Endothelial cell (in vitro differentiated cells): ENCODE measurements at regions not wholly inside any gene's neighbourhood (a gene's known extent, or its start where the extent isn't known, plus 50 kb on each side); places are given as distances from the start of the nearest gene placed in this dataset.

Experiments used
- DNase-seq: peaks from one replicate; pipeline ENCODE4 v3.0.0; 2021; ENCODE audit warnings: low spot score
- H3K27ac Mint-ChIP-seq: one replicate; pipeline ENCODE4 v1.8.0; 2021; ENCODE audit warnings: mixed read lengths, inconsistent platforms; ENCODE audit not compliant: unreplicated experiment
- H3K27me3 Mint-ChIP-seq: one replicate; pipeline ENCODE4 v1.8.0; 2021; ENCODE audit warnings: mild to moderate bottlenecking, moderate library complexity, mixed read lengths, inconsistent platforms; ENCODE audit not compliant: unreplicated experiment
- H3K36me3 Mint-ChIP-seq: one replicate; pipeline ENCODE4 v1.8.0; 2021; ENCODE audit warnings: mild to moderate bottlenecking, low read depth, mixed read lengths, inconsistent platforms; ENCODE audit not compliant: unreplicated experiment
- H3K4me1 Mint-ChIP-seq: one replicate; pipeline ENCODE4 v1.8.0; 2021; ENCODE audit warnings: mild to moderate bottlenecking, mixed read lengths, inconsistent platforms; ENCODE audit not compliant: unreplicated experiment
- H3K4me3 Mint-ChIP-seq: one replicate; pipeline ENCODE4 v1.8.0; 2021; ENCODE audit warnings: mild to moderate bottlenecking, mixed read lengths, inconsistent platforms; ENCODE audit not compliant: unreplicated experiment
- H3K9me3 Mint-ChIP-seq: one replicate; pipeline ENCODE4 v1.8.0; 2021; ENCODE audit warnings: mixed read lengths, inconsistent platforms; ENCODE audit not compliant: unreplicated experiment
- CTCF ChIP-seq: fragments of 200-600 bp; sonication (generic); IDR thresholded peaks from one replicate; pipeline ENCODE4 v1.5.0; 2021; ENCODE audit warnings: antibody characterized with exemption; ENCODE audit not compliant: unreplicated experiment

DNA sequence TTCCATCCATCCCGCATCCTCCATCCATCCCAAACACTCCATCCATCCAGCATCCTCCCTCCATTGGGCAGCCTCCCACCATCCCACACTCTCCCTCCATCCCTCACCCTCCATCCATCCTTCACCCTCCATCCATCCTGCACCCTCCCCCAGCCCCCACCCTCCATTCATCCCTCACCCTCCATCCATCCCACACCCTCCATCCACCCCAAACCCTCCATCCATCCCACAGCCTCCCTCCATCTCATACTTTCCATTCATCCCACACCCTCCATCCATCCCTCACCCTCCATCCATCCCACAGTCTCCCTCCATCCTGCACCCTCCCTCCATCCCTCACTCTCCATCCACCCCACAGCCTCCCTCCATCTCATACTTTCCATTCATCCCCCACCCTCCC lies 60.4 kb downstream of the FOXI2 start:
- Mint-ChIP-seq H3K36me3 (no peaks in the 10 kb centered on the region), H3K4me3 (no peak overlapping the region), H3K9me3 (peaks cover 9% of the 10 kb centered on the region), H3K4me1 (no peaks in the 10 kb centered on the region), H3K27me3 (peaks cover 3% of the 10 kb centered on the region), H3K27ac (no peak overlapping the region)
- no peak for DNase-seq
- no peak for TF ChIP-seq CTCF

DNA sequence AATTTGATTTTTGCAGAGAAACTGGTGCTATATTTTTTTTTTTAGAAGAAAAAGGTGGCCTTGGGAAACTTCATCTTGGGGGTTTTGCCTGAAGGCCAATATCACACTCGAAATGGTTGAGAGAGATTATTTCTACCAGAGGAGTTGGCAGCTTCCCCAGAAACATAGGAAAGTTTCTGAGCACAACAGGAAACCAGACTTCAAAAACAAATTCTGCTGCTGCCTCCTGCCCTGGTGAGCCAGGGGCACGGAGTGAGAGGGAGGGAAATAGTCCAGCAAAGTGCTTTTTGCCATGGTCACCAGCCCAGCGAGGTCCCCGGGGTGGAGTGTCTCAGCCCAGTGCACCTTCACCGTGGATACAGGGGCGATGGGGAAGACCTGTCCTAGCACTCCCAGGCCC lies 61.1 kb downstream of the FOXI2 start:
- TF ChIP-seq CTCF, result no peak
- no peak overlapping the region for H3K27ac Mint-ChIP-seq
- H3K27me3 Mint-ChIP-seq, result peaks cover 3% of the 10 kb centered on the region
- DNase-seq, result no peak
- no peak overlapping the region for H3K4me3 Mint-ChIP-seq
- peaks cover 9% of the 10 kb centered on the region for H3K9me3 Mint-ChIP-seq
- no peaks in the 10 kb centered on the region for H3K4me1 Mint-ChIP-seq
- H3K36me3 Mint-ChIP-seq, result no peaks in the 10 kb centered on the region

- no peak for TF ChIP-seq CTCF
- no peaks in the 10 kb centered on the region for H3K36me3 Mint-ChIP-seq
- no peak for DNase-seq
- H3K27ac Mint-ChIP-seq, result no peak overlapping the region
- H3K27me3 Mint-ChIP-seq, result peaks cover 3% of the 10 kb centered on the region
- H3K9me3 Mint-ChIP-seq, result peaks cover 4% of the 10 kb centered on the region
- no peak overlapping the region for H3K4me3 Mint-ChIP-seq
- H3K4me1 Mint-ChIP-seq, result no peaks in the 10 kb centered on the region
Measured at GRCh38 chr10:127801302-127801701, 64.3 kb downstream of the FOXI2 start.

- Mint-ChIP-seq H3K27ac (no peak overlapping the region), H3K4me1 (no peaks in the 10 kb centered on the region), H3K36me3 (no peaks in the 10 kb centered on the region), H3K9me3 (peaks cover 4% of the 10 kb centered on the region), H3K4me3 (no peak overlapping the region), H3K27me3 (peaks cover 3% of the 10 kb centered on the region)
- no peak for TF ChIP-seq CTCF
- DNase-seq, result no peak
Measured at GRCh38 chr10:127802531-127803095, 65.6 kb downstream of the FOXI2 start.

GRCh38 chr10:127804696-127805095 lies 67.7 kb downstream of the FOXI2 start:
- no peak for DNase-seq
- Mint-ChIP-seq H3K36me3 (no peaks in the 10 kb centered on the region), H3K9me3 (no peaks in the 10 kb centered on the region), H3K4me1 (no peaks in the 10 kb centered on the region), H3K27ac (no peak overlapping the region), H3K4me3 (no peak overlapping the region), H3K27me3 (peaks cover 1% of the 10 kb centered on the region)
- TF ChIP-seq CTCF, result no peak
